ENCODE measurements at regions not wholly inside any gene's neighbourhood (a gene's known extent, or its start where the extent isn't known, plus 50 kb on each side); places are given as distances from the start of the nearest gene placed in this dataset.

DNA sequence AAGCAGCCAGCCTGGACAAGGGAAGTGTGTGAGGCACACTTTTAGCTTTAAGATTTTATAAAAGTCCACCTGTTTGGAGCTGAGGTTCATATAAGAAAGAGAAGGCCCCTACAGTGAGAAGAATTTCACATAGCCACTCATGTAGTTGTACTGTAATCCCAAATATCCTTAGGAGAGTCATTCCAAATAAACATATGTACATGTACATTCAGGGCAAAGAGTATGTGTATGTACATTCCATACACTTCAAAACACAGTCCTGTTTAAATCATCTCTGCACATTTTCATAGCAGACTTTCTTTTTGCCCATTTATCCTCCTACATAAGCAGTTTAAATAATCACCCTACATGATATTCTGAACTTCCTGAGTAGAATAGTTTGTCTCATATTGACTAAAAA is 87.6 kb downstream of the GPR65 start:
- H3K9me3 ChIP-seq (ENCODE audit: low read depth) = no peaks in the 10 kb centered on the region
- H4K20me1 ChIP-seq (ENCODE audit: insufficient read depth, poor library complexity, severe bottlenecking) = no peaks in the 10 kb centered on the region
- H3K9me2 ChIP-seq (replicated peaks; ENCODE audit: insufficient read depth) = no peaks in the 10 kb centered on the region
- H3K27me3 ChIP-seq = no peaks in the 10 kb centered on the region
- H3K4me3 ChIP-seq = no peak overlapping the region
- no peak for DNase-seq (ENCODE audit: low spot score)
- no peaks in the 10 kb centered on the region for H3K36me3 ChIP-seq (replicated peaks; ENCODE audit: insufficient read depth, low read depth)
- H3K4me1 ChIP-seq (ENCODE audit: insufficient read depth) = no peaks in the 10 kb centered on the region
- H2AFZ ChIP-seq = no peak overlapping the region
- H3K27ac ChIP-seq = no peak overlapping the region
- H3K4me2 ChIP-seq = no peak overlapping the region
- TF ChIP-seq EZH2 (IDR thresholded peaks at IDR 0.05; ENCODE audit: borderline replicate concordance) (no peak), EZH2phosphoT487 (IDR thresholded peaks at IDR 0.05; ENCODE audit: low read depth, severe bottlenecking, unreplicated experiment) (no peak)
- TF ChIP-seq, protein P1, sequence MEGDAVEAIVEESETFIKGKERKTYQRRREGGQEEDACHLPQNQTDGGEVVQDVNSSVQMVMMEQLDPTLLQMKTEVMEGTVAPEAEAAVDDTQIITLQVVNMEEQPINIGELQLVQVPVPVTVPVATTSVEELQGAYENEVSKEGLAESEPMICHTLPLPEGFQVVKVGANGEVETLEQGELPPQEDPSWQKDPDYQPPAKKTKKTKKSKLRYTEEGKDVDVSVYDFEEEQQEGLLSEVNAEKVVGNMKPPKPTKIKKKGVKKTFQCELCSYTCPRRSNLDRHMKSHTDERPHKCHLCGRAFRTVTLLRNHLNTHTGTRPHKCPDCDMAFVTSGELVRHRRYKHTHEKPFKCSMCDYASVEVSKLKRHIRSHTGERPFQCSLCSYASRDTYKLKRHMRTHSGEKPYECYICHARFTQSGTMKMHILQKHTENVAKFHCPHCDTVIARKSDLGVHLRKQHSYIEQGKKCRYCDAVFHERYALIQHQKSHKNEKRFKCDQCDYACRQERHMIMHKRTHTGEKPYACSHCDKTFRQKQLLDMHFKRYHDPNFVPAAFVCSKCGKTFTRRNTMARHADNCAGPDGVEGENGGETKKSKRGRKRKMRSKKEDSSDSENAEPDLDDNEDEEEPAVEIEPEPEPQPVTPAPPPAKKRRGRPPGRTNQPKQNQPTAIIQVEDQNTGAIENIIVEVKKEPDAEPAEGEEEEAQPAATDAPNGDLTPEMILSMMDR (IDR thresholded peaks at IDR 0.05; ENCODE audit: poor library complexity) = no peak
- H3K79me2 ChIP-seq = no peaks in the 10 kb centered on the region

DNA sequence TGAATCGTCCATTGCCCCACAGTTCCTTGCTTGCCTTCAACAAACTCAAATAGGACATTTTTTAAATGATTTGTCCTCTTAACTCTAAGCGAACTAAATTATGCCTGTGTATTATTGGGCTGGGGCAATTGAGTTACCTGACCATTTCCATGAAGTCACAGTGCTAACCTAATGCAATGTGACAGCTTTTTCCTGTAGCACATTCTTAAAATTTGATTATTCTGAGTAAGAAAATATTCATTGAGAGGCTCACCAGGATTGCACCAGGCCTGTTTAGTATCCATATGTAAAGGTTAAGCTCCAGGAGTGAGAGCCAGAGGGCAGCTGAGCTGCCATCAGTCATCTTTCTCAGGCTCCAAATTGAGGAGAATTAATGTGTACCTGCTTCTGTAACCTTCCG is 90.9 kb downstream of the GPR65 start:
- Histone ChIP-seq H4K20me1 (ENCODE audit: insufficient read depth, poor library complexity, severe bottlenecking) (no peaks in the 10 kb centered on the region), H3K4me1 (ENCODE audit: insufficient read depth) (no peaks in the 10 kb centered on the region), H2AFZ (no peak overlapping the region), H3K36me3 (replicated peaks; ENCODE audit: insufficient read depth, low read depth) (no peaks in the 10 kb centered on the region), H3K79me2 (no peaks in the 10 kb centered on the region), H3K27me3 (no peaks in the 10 kb centered on the region), H3K4me3 (no peak overlapping the region), H3K27ac (no peak overlapping the region), H3K9me2 (replicated peaks; ENCODE audit: insufficient read depth) (no peaks in the 10 kb centered on the region), H3K4me2 (no peak overlapping the region), H3K9me3 (ENCODE audit: low read depth) (no peaks in the 10 kb centered on the region)
- TF ChIP-seq EZH2 (IDR thresholded peaks at IDR 0.05; ENCODE audit: borderline replicate concordance) (no peak), EZH2phosphoT487 (IDR thresholded peaks at IDR 0.05; ENCODE audit: low read depth, severe bottlenecking, unreplicated experiment) (no peak)
- TF ChIP-seq, protein P1 (IDR thresholded peaks at IDR 0.05; ENCODE audit: poor library complexity) = no peak
- DNase-seq (ENCODE audit: low spot score) = no peak
- 80% methylated on average over 3 of the region's 3 CpGs for WGBS (ENCODE audit: low lambda C conversion rate, missing lambda C conversion rate)

DNA sequence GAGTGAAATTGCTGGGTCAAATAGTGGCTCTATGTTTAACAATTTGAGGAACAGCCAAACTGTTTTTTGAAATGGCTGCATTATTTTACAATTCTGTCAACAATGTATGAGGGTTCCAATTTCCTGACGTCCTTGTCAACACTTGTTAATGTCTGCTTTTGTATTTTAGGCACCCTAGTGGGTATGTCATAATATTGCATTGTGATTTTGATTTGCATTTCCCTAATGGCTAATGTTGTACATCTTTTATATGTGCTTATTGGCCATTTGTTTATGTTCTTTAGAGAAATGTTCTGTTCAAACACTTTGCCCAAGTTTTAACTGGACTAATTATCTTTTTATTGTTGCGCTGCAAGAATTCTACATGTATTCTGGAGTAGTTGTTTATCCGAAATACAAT is 93.2 kb downstream of the GPR65 start:
- H3K9me3 ChIP-seq (ENCODE audit: low read depth) = no peaks in the 10 kb centered on the region
- H3K9me2 ChIP-seq (replicated peaks; ENCODE audit: insufficient read depth) = no peaks in the 10 kb centered on the region
- WGBS (ENCODE audit: low lambda C conversion rate, missing lambda C conversion rate) = 87% methylated on average over 3 of the region's 3 CpGs
- H3K4me2 ChIP-seq = no peak overlapping the region
- H3K4me3 ChIP-seq = no peak overlapping the region
- H3K4me1 ChIP-seq (ENCODE audit: insufficient read depth) = no peaks in the 10 kb centered on the region
- no peaks in the 10 kb centered on the region for H3K27me3 ChIP-seq
- no peak overlapping the region for H3K27ac ChIP-seq
- no peaks in the 10 kb centered on the region for H3K36me3 ChIP-seq (replicated peaks; ENCODE audit: insufficient read depth, low read depth)
- no peak overlapping the region for H2AFZ ChIP-seq
- no peak for DNase-seq (ENCODE audit: low spot score)
- TF ChIP-seq, protein P1 (IDR thresholded peaks at IDR 0.05; ENCODE audit: poor library complexity) = no peak
- TF ChIP-seq EZH2phosphoT487 (IDR thresholded peaks at IDR 0.05; ENCODE audit: low read depth, severe bottlenecking, unreplicated experiment) = no peak
- no peak for TF ChIP-seq EZH2 (IDR thresholded peaks at IDR 0.05; ENCODE audit: borderline replicate concordance)
- H3K79me2 ChIP-seq = no peaks in the 10 kb centered on the region
- no peaks in the 10 kb centered on the region for H4K20me1 ChIP-seq (ENCODE audit: insufficient read depth, poor library complexity, severe bottlenecking)

DNA sequence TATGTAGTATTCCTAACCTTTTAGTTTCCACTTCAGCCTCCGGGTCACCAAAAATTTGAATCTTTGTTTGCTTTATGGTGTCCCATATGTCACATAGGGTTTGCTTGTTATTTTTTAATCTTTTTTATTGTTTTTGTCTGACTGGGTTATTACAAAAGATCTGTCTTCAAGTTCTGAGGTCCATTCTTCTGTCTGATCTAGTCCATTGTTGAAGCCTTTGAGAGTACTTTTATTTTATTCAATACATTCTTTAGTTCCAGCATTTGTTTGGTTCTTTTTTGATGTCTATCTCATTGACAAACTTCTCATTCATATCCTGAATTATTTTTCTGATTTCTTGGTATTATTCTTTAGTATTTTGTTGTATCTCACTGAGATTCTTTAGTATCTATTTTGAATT is 99.8 kb downstream of the GPR65 start:
- Histone ChIP-seq H3K27me3 (no peaks in the 10 kb centered on the region), H3K9me3 (ENCODE audit: low read depth) (no peaks in the 10 kb centered on the region), H2AFZ (no peak overlapping the region), H3K36me3 (replicated peaks; ENCODE audit: insufficient read depth, low read depth) (no peaks in the 10 kb centered on the region), H3K4me2 (no peak overlapping the region), H3K4me3 (no peak overlapping the region), H4K20me1 (ENCODE audit: insufficient read depth, poor library complexity, severe bottlenecking) (no peaks in the 10 kb centered on the region), H3K4me1 (ENCODE audit: insufficient read depth) (no peaks in the 10 kb centered on the region), H3K79me2 (no peaks in the 10 kb centered on the region), H3K27ac (no peak overlapping the region), H3K9me2 (replicated peaks; ENCODE audit: insufficient read depth) (no peaks in the 10 kb centered on the region)
- TF ChIP-seq, protein P1 (IDR thresholded peaks at IDR 0.05; ENCODE audit: poor library complexity) = no peak
- no peak for DNase-seq (ENCODE audit: low spot score)
- WGBS (ENCODE audit: low lambda C conversion rate, missing lambda C conversion rate) = 100% methylated on average over 1 of the region's 1 CpG

All from hepatocyte (in vitro differentiated cells).